Neural progenitor cell (in vitro differentiated cells): ENCODE measurements at regions not wholly inside any gene's neighbourhood (a gene's known extent, or its start where the extent isn't known, plus 50 kb on each side); places are given as distances from the start of the nearest gene placed in this dataset.
"Not testable (repeated sequence)": the region's sequence is repeated elsewhere in the genome, so short reads cannot be mapped to it uniquely, and the experiment has no call there.

Experiments used
- DNase-seq: peaks from one replicate; pipeline ENCODE4 v3.0.0-alpha.2; 2016; ENCODE audit warnings: low spot score
- H2AFZ ChIP-seq: fragments of 200-600 bp; sonication (generic); replicated peaks from 2 replicates; pipeline ENCODE4 v1.6.1; 2016; ENCODE audit warnings: antibody characterized with exemption
- H3F3A ChIP-seq: fragments of 200-600 bp; sonication (generic); 2 replicates; pipeline ENCODE4 v1.6.1; 2016; ENCODE audit warnings: antibody characterized with exemption, low read depth
- H3K27ac ChIP-seq: fragments of 200-600 bp; sonication (generic); 2 replicates; pipeline ENCODE4 v1.5.1; 2016; ENCODE audit warnings: mild to moderate bottlenecking
- H3K27me3 ChIP-seq: fragments of 200-600 bp; sonication (generic); 2 replicates; pipeline ENCODE4 v1.6.1; 2016; ENCODE audit warnings: mild to moderate bottlenecking, moderate library complexity
- H3K36me3 ChIP-seq: fragments of 200-600 bp; sonication (generic); 2 replicates; pipeline ENCODE4 v1.5.1; 2016
- H3K4me1 ChIP-seq: fragments of 200-600 bp; sonication (generic); 2 replicates; pipeline ENCODE4 v1.6.1; 2016; ENCODE audit warnings: mixed run types
- H3K4me2 ChIP-seq: fragments of 200-600 bp; sonication (generic); 2 replicates; pipeline ENCODE4 v1.6.1; 2016
- H3K4me3 ChIP-seq: fragments of 200-600 bp; sonication (generic); 2 replicates; pipeline ENCODE4 v1.5.1; 2016
- H3K79me2 ChIP-seq: fragments of 200-600 bp; sonication (generic); 2 replicates; pipeline ENCODE4 v1.6.1; 2016; ENCODE audit warnings: low read depth
- H3K9ac ChIP-seq: fragments of 200-600 bp; sonication (generic); 2 replicates; pipeline ENCODE4 v1.6.1; 2016
- H3K9me3 ChIP-seq: fragments of 200-600 bp; sonication (generic); 2 replicates; pipeline ENCODE4 v1.5.1; 2016; ENCODE audit warnings: low read depth
- H4K20me1 ChIP-seq: fragments of 200-600 bp; sonication (generic); 2 replicates; pipeline ENCODE4 v1.6.1; 2016; ENCODE audit warnings: low read depth
- H3K27ac Mint-ChIP-seq: 3 replicates; pipeline ENCODE4 v1.8.0; 2021; ENCODE audit warnings: mixed read lengths
- H3K27me3 Mint-ChIP-seq: 2 replicates; pipeline ENCODE4 v1.8.0; 2022; ENCODE audit warnings: low read depth, mild to moderate bottlenecking, inconsistent platforms, moderate library complexity, mixed read lengths; ENCODE audit not compliant: insufficient read depth
- H3K36me3 Mint-ChIP-seq: 3 replicates; pipeline ENCODE4 v1.8.0; 2021; ENCODE audit warnings: mixed read lengths
- H3K4me1 Mint-ChIP-seq: 3 replicates; pipeline ENCODE4 v1.8.0; 2021; ENCODE audit warnings: mixed read lengths
- H3K4me3 Mint-ChIP-seq: 3 replicates; pipeline ENCODE4 v1.8.0; 2021; ENCODE audit warnings: mild to moderate bottlenecking, moderate library complexity, mixed read lengths
- H3K9me3 Mint-ChIP-seq: 3 replicates; pipeline ENCODE4 v1.8.0; 2020; ENCODE audit warnings: mixed read lengths
- CTCF ChIP-seq: fragments of 200-600 bp; sonication (generic); IDR thresholded peaks from 2 replicates; pipeline ENCODE4 v1.5.1; 2017; ENCODE audit warnings: antibody characterized with exemption, mild to moderate bottlenecking
- EZH2 ChIP-seq: fragments of 200-600 bp; sonication (generic); IDR thresholded peaks from 2 replicates; pipeline ENCODE4 v1.6.1; 2017; ENCODE audit warnings: antibody characterized with exemption, mild to moderate bottlenecking, moderate library complexity
- EZH2phosphoT487 ChIP-seq: fragments of 200-600 bp; sonication (generic); IDR thresholded peaks from 2 replicates; pipeline ENCODE4 v1.6.1; 2017; ENCODE audit warnings: antibody characterized with exemption

- H3K4me1 Mint-ChIP-seq = peaks cover 3% of the 10 kb centered on the region
- peaks cover 3% of the 10 kb centered on the region for H3K27me3 Mint-ChIP-seq
- no peaks in the 10 kb centered on the region for H3K27me3 ChIP-seq
- no peak overlapping the region for H3K9ac ChIP-seq
- no peak overlapping the region for H3K4me3 ChIP-seq
- no peak overlapping the region for H2AFZ ChIP-seq
- H3K36me3 ChIP-seq = no peaks in the 10 kb centered on the region
- DNase-seq = no peak
- H4K20me1 ChIP-seq = no peaks in the 10 kb centered on the region
- H3F3A ChIP-seq = no peaks in the 10 kb centered on the region
- H3K79me2 ChIP-seq = no peaks in the 10 kb centered on the region
- H3K27ac ChIP-seq = no peak overlapping the region
- H3K9me3 Mint-ChIP-seq = no peaks in the 10 kb centered on the region
- H3K36me3 Mint-ChIP-seq = no peaks in the 10 kb centered on the region
- TF ChIP-seq EZH2phosphoT487 = no peak
- TF ChIP-seq CTCF = no peak
- TF ChIP-seq EZH2 = no peak
- H3K4me1 ChIP-seq = no peaks in the 10 kb centered on the region
- H3K4me2 ChIP-seq = no peak overlapping the region
- H3K27ac Mint-ChIP-seq = no peak overlapping the region
- no peak overlapping the region for H3K4me3 Mint-ChIP-seq
- no peaks in the 10 kb centered on the region for H3K9me3 ChIP-seq
These were observed 727.3 kb downstream of the BCL11A start for GRCh38 chr2:59826177-59826576.

- Mint-ChIP-seq H3K4me3 (no peak overlapping the region), H3K27me3 (peaks cover 3% of the 10 kb centered on the region), H3K4me1 (peaks cover 3% of the 10 kb centered on the region), H3K27ac (no peak overlapping the region), H3K9me3 (no peaks in the 10 kb centered on the region), H3K36me3 (no peaks in the 10 kb centered on the region)
- Histone ChIP-seq H3K4me3 (no peak overlapping the region), H3K79me2 (no peaks in the 10 kb centered on the region), H3K9ac (no peak overlapping the region), H2AFZ (no peak overlapping the region), H3K4me1 (no peaks in the 10 kb centered on the region), H3K36me3 (no peaks in the 10 kb centered on the region), H4K20me1 (no peaks in the 10 kb centered on the region), H3K4me2 (no peak overlapping the region), H3F3A (no peaks in the 10 kb centered on the region), H3K9me3 (no peaks in the 10 kb centered on the region), H3K27ac (no peak overlapping the region), H3K27me3 (no peaks in the 10 kb centered on the region)
- TF ChIP-seq EZH2phosphoT487 = no peak
- TF ChIP-seq CTCF = no peak
- TF ChIP-seq EZH2 = no peak
- DNase-seq = no peak
These were observed 729.1 kb downstream of the BCL11A start for GRCh38 chr2:59824314-59824713.

- Histone ChIP-seq H3K4me2 (no peak overlapping the region), H3K9ac (no peak overlapping the region), H4K20me1 (no peaks in the 10 kb centered on the region), H2AFZ (peak overlapping the region; percentile 42), H3K36me3 (no peaks in the 10 kb centered on the region), H3K27me3 (no peaks in the 10 kb centered on the region), H3F3A (no peaks in the 10 kb centered on the region), H3K79me2 (no peaks in the 10 kb centered on the region), H3K4me1 (no peaks in the 10 kb centered on the region), H3K9me3 (no peaks in the 10 kb centered on the region), H3K4me3 (no peak overlapping the region), H3K27ac (no peak overlapping the region)
- Mint-ChIP-seq H3K9me3 (no peaks in the 10 kb centered on the region), H3K27ac (no peak overlapping the region), H3K4me3 (no peak overlapping the region), H3K4me1 (no peaks in the 10 kb centered on the region), H3K36me3 (no peaks in the 10 kb centered on the region), H3K27me3 (peaks cover 2% of the 10 kb centered on the region)
- TF ChIP-seq EZH2 = no peak
- no peak for TF ChIP-seq EZH2phosphoT487
- TF ChIP-seq CTCF = no peak
- DNase-seq = no peak
These were observed 737.4 kb downstream of the BCL11A start for GRCh38 chr2:59816075-59816474.

GRCh38 chr2:59810283-59810682, 743.2 kb downstream of the BCL11A start:
- not testable (repeated sequence) for H3K79me2 ChIP-seq, H3K36me3 ChIP-seq, H3K27ac Mint-ChIP-seq, H3K4me1 Mint-ChIP-seq, H3K27me3 ChIP-seq, H3K9me3 Mint-ChIP-seq, H3F3A ChIP-seq, H2AFZ ChIP-seq, DNase-seq, H3K9ac ChIP-seq, H3K27ac ChIP-seq, H3K36me3 Mint-ChIP-seq, H3K27me3 Mint-ChIP-seq, H3K4me2 ChIP-seq, H3K4me3 Mint-ChIP-seq, H4K20me1 ChIP-seq, H3K9me3 ChIP-seq, H3K4me3 ChIP-seq
- H3K4me1 ChIP-seq = peaks cover 16% of the 10 kb centered on the region
